Stimulated activated CD4-positive, alpha-beta T cell treated with anti-CD3 and anti-CD28 coated beads, TNF-alpha, amount 100 ng/mL, for 24 hours (primary cell): ENCODE measurements at regions not wholly inside any gene's neighbourhood (a gene's known extent, or its start where the extent isn't known, plus 50 kb on each side); places are given as distances from the start of the nearest gene placed in this dataset.
"Not testable (repeated sequence)": the region's sequence is repeated elsewhere in the genome, so short reads cannot be mapped to it uniquely, and the experiment has no call there.

Experiments
- DNase-seq, 3 experiments: peaks; one replicate each; pipeline ENCODE4 v3.0.0-alpha.2; 2020; ENCODE audit warnings: low read depth in 3 of 3

- no peak for DNase-seq
Measured at GRCh38 chr2:239866350-239866749, 158.8 kb downstream of the NDUFA10 start.

GRCh38 chr2:239865856-239866255, 159.3 kb downstream of the NDUFA10 start:
- not testable (repeated sequence) for DNase-seq

GRCh38 chr2:239865059-239865639, 160.0 kb downstream of the NDUFA10 start:
- DNase-seq, result no peak

- no peak for DNase-seq
Measured at GRCh38 chr2:239864247-239865058, 160.7 kb downstream of the NDUFA10 start.

GRCh38 chr2:239862613-239863012, 162.5 kb downstream of the NDUFA10 start:
- DNase-seq, result no peak

GRCh38 chr2:239858179-239858578, 167.0 kb downstream of the NDUFA10 start:
- no peak for DNase-seq

- DNase-seq, result no peak
Measured at GRCh38 chr2:239857591-239857990, 167.6 kb downstream of the NDUFA10 start.

GRCh38 chr2:239856620-239857285, 168.4 kb downstream of the NDUFA10 start:
- DNase-seq, result no peak

- no peak for DNase-seq
Measured at GRCh38 chr2:239855863-239856587, 169.1 kb downstream of the NDUFA10 start.

GRCh38 chr2:239854596-239854995, 170.5 kb downstream of the NDUFA10 start:
- no peak for DNase-seq

- no peak for DNase-seq
Measured at GRCh38 chr2:239853706-239854327, 171.3 kb downstream of the NDUFA10 start.

- no peak for DNase-seq
Measured at GRCh38 chr2:239853121-239853520, 172.0 kb downstream of the NDUFA10 start.

GRCh38 chr2:239852272-239852671, 172.9 kb downstream of the NDUFA10 start:
- no peak for DNase-seq

GRCh38 chr2:239846789-239847676, 178.1 kb downstream of the NDUFA10 start:
- DNase-seq, result no peak

GRCh38 chr2:239845968-239846367, 179.2 kb downstream of the NDUFA10 start:
- no peak for DNase-seq

- no peak for DNase-seq
Measured at GRCh38 chr2:239839306-239839705, 185.8 kb downstream of the NDUFA10 start.

GRCh38 chr2:239836021-239836765, 188.9 kb downstream of the NDUFA10 start:
- no peak for DNase-seq

GRCh38 chr2:239835056-239835455, 190.1 kb downstream of the NDUFA10 start:
- no peak for DNase-seq

GRCh38 chr2:239834143-239834542, 191.0 kb downstream of the NDUFA10 start:
- DNase-seq, result no peak
